ENCODE measurements at regions not wholly inside any gene's neighbourhood (a gene's known extent, or its start where the extent isn't known, plus 50 kb on each side); places are given as distances from the start of the nearest gene placed in this dataset.

GRCh38 chr12:127943481-127944210 lies 323.3 kb upstream of the TMEM132C start (continued):
- TF ChIP-seq EGR1 (IDR thresholded peaks at IDR 0.05; ENCODE audit: borderline replicate concordance, low read depth, low read length) (no peak), EZH2 (IDR thresholded peaks at IDR 0.05; ENCODE audit: low read depth, low read length, severe bottlenecking) (no peak), RBBP5 (IDR thresholded peaks at IDR 0.05; ENCODE audit: borderline replicate concordance, low read depth, low read length) (no peak), RNF2 (IDR thresholded peaks at IDR 0.05; ENCODE audit: borderline replicate concordance, low read depth, low read length, missing control alignments, poor library complexity, severe bottlenecking) (no peak)
